ENCODE measurements at regions not wholly inside any gene's neighbourhood (a gene's known extent, or its start where the extent isn't known, plus 50 kb on each side); places are given as distances from the start of the nearest gene placed in this dataset.

DNA sequence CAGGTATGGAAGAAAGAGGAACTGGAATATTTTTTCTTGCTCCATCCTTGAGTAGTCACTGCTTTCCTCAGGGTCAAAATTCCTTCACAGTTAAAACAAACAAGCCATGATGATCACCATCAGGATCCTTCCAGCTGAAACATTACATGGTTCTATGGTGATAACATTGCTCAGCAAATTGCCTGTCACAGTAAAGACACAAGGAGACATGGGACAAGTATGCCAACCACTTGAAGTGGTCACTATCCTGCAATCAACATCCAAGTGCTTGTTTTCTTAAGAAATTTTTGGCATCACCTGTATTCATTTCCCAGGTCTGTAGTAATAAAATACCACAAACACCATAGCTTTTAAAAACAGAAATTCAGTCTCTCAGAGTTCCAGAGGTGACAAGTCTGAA lies 662.2 kb downstream of the CDH8 start:
- no peak overlapping the region for H3K4me2 ChIP-seq (ENCODE audit: control insufficient read depth, insufficient read depth)
- H2AFZ ChIP-seq (ENCODE audit: control insufficient read depth, low read depth, low read length), result no peak overlapping the region
- H3K4me1 ChIP-seq (ENCODE audit: control insufficient read depth, insufficient read depth, low read length), result no peaks in the 10 kb centered on the region
- no peak overlapping the region for H3K4me3 ChIP-seq
- H3K27me3 ChIP-seq (replicated peaks in 1 of 2; ENCODE audit: control insufficient read depth in 2 of 2, insufficient read depth in 2 of 2, low read length in 1 of 2), result no peaks in the 10 kb centered on the region
- no peak overlapping the region for H3K27ac ChIP-seq (ENCODE audit: control insufficient read depth, insufficient read depth)
- no peaks in the 10 kb centered on the region for H3K79me2 ChIP-seq (ENCODE audit: control insufficient read depth, insufficient read depth, low read length)
- ATAC-seq, result no peak
- ChIA-PET SMC1A (ENCODE audit: uncharacterized antibody, unreplicated experiment) (no interaction called here), POLR2A (no interaction called here), RAD21 (ENCODE audit: unreplicated experiment) (no interaction called here), CTCF (no interaction called here)
- no peak for FAIRE-seq
- no peaks in the 10 kb centered on the region for H4K20me1 ChIP-seq (ENCODE audit: control insufficient read depth, insufficient read depth)
- no peaks in the 10 kb centered on the region for H3K9me3 ChIP-seq (replicated peaks; ENCODE audit: control insufficient read depth, insufficient read depth, low read length)
- H3K9ac ChIP-seq (ENCODE audit: control insufficient read depth, insufficient read depth, low read length), result no peak overlapping the region
- intact Hi-C loops (cut with micrococcal nuclease; ENCODE audit: unreplicated experiment), result no loop called here
- DNase-seq (ENCODE audit: low read depth, low spot score), result no peak
- in situ Hi-C loops (cut with MboI), result no loop called here
- BruUV-seq (replicated peaks), result no TSS peak
- H3K36me3 ChIP-seq (ENCODE audit: control insufficient read depth in 2 of 2, insufficient read depth in 2 of 2, low read length in 1 of 2), result no peaks in the 10 kb centered on the region
- TF ChIP-seq POLR2A (IDR thresholded peaks at IDR 0.05; ENCODE audit: low read depth, low read length), result no peak
- TF ChIP-seq, protein P1, sequence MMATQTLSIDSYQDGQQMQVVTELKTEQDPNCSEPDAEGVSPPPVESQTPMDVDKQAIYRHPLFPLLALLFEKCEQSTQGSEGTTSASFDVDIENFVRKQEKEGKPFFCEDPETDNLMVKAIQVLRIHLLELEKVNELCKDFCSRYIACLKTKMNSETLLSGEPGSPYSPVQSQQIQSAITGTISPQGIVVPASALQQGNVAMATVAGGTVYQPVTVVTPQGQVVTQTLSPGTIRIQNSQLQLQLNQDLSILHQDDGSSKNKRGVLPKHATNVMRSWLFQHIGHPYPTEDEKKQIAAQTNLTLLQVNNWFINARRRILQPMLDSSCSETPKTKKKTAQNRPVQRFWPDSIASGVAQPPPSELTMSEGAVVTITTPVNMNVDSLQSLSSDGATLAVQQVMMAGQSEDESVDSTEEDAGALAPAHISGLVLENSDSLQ (IDR thresholded peaks at IDR 0.05), result no peak
- no peak for TF ChIP-seq JUNB (IDR thresholded peaks at IDR 0.05)
- TF ChIP-seq SUPT20H (IDR thresholded peaks at IDR 0.05; ENCODE audit: borderline replicate concordance, control insufficient read depth, low read depth, low read length), result no peak
- no peak for TF ChIP-seq NBN (IDR thresholded peaks at IDR 0.05)
- TF ChIP-seq CBFB (IDR thresholded peaks at IDR 0.05; ENCODE audit: low read depth), result no peak

DNA sequence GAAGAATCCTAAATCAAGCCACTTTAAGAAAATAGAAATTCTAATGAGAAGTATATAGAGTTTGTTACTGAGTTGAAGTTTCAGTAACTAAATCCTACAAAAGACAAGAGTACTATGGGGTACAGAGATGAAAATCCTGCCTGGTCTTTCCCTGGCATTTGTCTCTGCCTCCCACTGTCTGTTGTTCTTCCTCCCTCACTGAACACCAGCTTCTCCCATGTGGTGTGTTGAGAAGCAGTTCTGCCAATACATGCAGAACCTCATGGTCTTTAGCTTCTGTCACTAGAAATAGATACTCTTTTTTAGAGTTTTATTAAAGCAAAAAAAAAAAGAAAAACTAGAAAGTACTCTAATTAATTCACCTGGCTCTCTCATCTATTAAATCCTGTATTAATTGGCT lies 664.4 kb downstream of the CDH8 start:
- BruUV-seq (replicated peaks), result no TSS peak
- FAIRE-seq, result no peak
- TF ChIP-seq ASH2L (IDR thresholded peaks at IDR 0.05; ENCODE audit: borderline replicate concordance, low read depth) (no peak), CHD1 (IDR thresholded peaks at IDR 0.05; ENCODE audit: low read depth, low read length) (no peak), NFYA (IDR thresholded peaks at IDR 0.05; ENCODE audit: borderline replicate concordance, low read depth, low read length) (no peak), CREB1 (IDR thresholded peaks at IDR 0.05; ENCODE audit: low read depth) (no peak), CBFB (IDR thresholded peaks at IDR 0.05; ENCODE audit: low read depth) (no peak), IRF4 (IDR thresholded peaks at IDR 0.05; ENCODE audit: low read depth, low read length) (no peak), TCF12 (IDR thresholded peaks at IDR 0.05; ENCODE audit: low read depth, low read length) (no peak), ZBED1 (IDR thresholded peaks at IDR 0.05; ENCODE audit: borderline replicate concordance) (no peak), ZNF274 (IDR thresholded peaks at IDR 0.05; ENCODE audit: insufficient read depth, insufficient read length) (no peak), ZSCAN29 (IDR thresholded peaks at IDR 0.05) (no peak)
- TF ChIP-seq, protein P2, sequence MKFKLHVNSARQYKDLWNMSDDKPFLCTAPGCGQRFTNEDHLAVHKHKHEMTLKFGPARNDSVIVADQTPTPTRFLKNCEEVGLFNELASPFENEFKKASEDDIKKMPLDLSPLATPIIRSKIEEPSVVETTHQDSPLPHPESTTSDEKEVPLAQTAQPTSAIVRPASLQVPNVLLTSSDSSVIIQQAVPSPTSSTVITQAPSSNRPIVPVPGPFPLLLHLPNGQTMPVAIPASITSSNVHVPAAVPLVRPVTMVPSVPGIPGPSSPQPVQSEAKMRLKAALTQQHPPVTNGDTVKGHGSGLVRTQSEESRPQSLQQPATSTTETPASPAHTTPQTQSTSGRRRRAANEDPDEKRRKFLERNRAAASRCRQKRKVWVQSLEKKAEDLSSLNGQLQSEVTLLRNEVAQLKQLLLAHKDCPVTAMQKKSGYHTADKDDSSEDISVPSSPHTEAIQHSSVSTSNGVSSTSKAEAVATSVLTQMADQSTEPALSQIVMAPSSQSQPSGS (IDR thresholded peaks at IDR 0.05; ENCODE audit: low read length), result no peak
- TF ChIP-seq, protein P3, sequence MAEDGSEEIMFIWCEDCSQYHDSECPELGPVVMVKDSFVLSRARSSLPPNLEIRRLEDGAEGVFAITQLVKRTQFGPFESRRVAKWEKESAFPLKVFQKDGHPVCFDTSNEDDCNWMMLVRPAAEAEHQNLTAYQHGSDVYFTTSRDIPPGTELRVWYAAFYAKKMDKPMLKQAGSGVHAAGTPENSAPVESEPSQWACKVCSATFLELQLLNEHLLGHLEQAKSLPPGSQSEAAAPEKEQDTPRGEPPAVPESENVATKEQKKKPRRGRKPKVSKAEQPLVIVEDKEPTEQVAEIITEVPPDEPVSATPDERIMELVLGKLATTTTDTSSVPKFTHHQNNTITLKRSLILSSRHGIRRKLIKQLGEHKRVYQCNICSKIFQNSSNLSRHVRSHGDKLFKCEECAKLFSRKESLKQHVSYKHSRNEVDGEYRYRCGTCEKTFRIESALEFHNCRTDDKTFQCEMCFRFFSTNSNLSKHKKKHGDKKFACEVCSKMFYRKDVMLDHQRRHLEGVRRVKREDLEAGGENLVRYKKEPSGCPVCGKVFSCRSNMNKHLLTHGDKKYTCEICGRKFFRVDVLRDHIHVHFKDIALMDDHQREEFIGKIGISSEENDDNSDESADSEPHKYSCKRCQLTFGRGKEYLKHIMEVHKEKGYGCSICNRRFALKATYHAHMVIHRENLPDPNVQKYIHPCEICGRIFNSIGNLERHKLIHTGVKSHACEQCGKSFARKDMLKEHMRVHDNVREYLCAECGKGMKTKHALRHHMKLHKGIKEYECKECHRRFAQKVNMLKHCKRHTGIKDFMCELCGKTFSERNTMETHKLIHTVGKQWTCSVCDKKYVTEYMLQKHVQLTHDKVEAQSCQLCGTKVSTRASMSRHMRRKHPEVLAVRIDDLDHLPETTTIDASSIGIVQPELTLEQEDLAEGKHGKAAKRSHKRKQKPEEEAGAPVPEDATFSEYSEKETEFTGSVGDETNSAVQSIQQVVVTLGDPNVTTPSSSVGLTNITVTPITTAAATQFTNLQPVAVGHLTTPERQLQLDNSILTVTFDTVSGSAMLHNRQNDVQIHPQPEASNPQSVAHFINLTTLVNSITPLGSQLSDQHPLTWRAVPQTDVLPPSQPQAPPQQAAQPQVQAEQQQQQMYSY (CRISPR knock-in tag; IDR thresholded peaks at IDR 0.05), result no peak

More for the DNA sequence above, 664.4 kb downstream of the CDH8 start:
- Histone ChIP-seq H3K27me3 (replicated peaks in 1 of 2; ENCODE audit: control insufficient read depth in 2 of 2, insufficient read depth in 2 of 2, low read length in 1 of 2) (no peaks in the 10 kb centered on the region), H4K20me1 (ENCODE audit: control insufficient read depth, insufficient read depth) (no peaks in the 10 kb centered on the region), H2AFZ (ENCODE audit: control insufficient read depth, low read depth, low read length) (no peak overlapping the region), H3K79me2 (ENCODE audit: control insufficient read depth, insufficient read depth, low read length) (no peaks in the 10 kb centered on the region), H3K9me3 (replicated peaks; ENCODE audit: control insufficient read depth, insufficient read depth, low read length) (no peaks in the 10 kb centered on the region), H3K36me3 (ENCODE audit: control insufficient read depth in 2 of 2, insufficient read depth in 2 of 2, low read length in 1 of 2) (no peaks in the 10 kb centered on the region), H3K4me3 (no peak overlapping the region), H3K4me1 (ENCODE audit: control insufficient read depth, insufficient read depth, low read length) (no peaks in the 10 kb centered on the region), H3K4me2 (ENCODE audit: control insufficient read depth, insufficient read depth) (no peak overlapping the region), H3K27ac (ENCODE audit: control insufficient read depth, insufficient read depth) (no peak overlapping the region), H3K9ac (ENCODE audit: control insufficient read depth, insufficient read depth, low read length) (no peak overlapping the region)
- no peak for ATAC-seq
- ChIA-PET RAD21 (ENCODE audit: unreplicated experiment) (no interaction called here), CTCF (interaction anchor here (0.6 kb wide), 1 partner anchor 21 kb away, joined by 3 read pairs; no protein-coding TSS in a partner anchor), POLR2A (no interaction called here), SMC1A (ENCODE audit: uncharacterized antibody, unreplicated experiment) (no interaction called here)
- in situ Hi-C loops (cut with MboI), result no loop called here
- no peak for DNase-seq (ENCODE audit: low read depth, low spot score)
- intact Hi-C loops (cut with micrococcal nuclease; ENCODE audit: unreplicated experiment), result no loop called here
